ENCODE measurements at regions not wholly inside any gene's neighbourhood (a gene's known extent, or its start where the extent isn't known, plus 50 kb on each side); places are given as distances from the start of the nearest gene placed in this dataset.

DNA sequence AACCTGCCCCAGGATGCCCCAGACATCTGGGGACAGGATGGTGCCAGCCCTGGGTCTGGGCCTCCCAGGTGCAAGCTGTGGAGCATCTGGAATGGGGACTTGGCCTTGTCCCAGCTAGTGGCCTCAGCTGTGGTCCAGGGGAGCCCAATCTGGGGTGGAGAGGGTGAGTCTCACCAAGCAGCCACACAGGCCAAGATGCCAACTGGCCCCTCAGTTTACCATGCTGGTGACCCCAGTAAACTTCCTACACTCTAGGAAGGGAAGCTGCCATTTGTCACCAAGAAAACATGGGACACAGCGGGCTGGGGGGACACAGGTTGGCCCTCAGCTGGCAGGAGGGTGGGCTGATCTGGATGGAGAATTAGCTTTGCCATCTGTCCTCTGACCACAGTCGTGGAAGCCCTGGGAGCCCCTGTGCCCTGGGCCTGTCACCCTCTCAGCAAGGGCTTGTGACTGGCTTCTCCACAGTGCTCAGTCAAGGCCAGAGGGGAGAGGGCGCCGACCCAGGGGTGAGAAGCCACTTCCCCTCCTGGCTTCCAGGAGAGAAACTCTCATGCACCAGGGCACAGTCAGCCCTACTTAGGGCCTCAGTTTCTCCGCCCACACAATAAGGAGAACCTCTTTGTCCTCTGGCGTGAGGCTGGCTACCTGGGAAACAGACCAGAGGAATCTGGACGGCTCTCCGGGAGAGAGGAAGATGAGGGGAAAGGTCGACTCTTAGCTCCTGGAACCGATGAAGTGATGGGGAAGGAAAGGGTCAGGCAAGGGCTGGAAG is 126.4 kb upstream of the SMURF2 start:
- TF ChIP-seq, protein P1, sequence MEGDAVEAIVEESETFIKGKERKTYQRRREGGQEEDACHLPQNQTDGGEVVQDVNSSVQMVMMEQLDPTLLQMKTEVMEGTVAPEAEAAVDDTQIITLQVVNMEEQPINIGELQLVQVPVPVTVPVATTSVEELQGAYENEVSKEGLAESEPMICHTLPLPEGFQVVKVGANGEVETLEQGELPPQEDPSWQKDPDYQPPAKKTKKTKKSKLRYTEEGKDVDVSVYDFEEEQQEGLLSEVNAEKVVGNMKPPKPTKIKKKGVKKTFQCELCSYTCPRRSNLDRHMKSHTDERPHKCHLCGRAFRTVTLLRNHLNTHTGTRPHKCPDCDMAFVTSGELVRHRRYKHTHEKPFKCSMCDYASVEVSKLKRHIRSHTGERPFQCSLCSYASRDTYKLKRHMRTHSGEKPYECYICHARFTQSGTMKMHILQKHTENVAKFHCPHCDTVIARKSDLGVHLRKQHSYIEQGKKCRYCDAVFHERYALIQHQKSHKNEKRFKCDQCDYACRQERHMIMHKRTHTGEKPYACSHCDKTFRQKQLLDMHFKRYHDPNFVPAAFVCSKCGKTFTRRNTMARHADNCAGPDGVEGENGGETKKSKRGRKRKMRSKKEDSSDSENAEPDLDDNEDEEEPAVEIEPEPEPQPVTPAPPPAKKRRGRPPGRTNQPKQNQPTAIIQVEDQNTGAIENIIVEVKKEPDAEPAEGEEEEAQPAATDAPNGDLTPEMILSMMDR (IDR thresholded peaks at IDR 0.05; ENCODE audit: low read length, missing control alignments) = no peak
- DNase-seq (ENCODE audit: low read depth) = no peak

DNA sequence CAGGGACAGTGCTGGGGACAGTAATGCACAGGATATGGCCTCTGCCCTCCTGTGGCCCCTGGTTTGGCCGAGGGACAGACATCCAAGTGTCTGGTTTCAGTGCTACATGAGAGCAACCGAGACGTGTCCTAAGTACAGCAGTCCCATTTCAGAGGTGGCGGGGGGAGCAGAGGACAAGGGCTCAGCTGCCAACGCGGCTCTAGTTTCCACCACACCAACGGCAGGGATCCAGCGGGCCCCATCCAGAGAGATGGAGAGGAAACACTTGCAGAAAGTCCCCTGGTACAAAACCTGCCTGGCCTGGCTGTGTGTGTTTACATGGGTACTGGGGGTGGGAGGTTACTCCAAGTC is 125.8 kb upstream of the SMURF2 start:
- H3K4me3 ChIP-seq (replicated peaks; ENCODE audit: low read depth, low read length) = no peak overlapping the region
- TF ChIP-seq, protein P1 (IDR thresholded peaks at IDR 0.05; ENCODE audit: low read length, missing control alignments) = no peak
- no peak for DNase-seq (ENCODE audit: low read depth)

More for the DNA sequence above, 126.4 kb upstream of the SMURF2 start:
- no peak overlapping the region for H3K4me3 ChIP-seq (replicated peaks; ENCODE audit: low read depth, low read length)

GRCh38 chr17:64787255-64787920 is 125.3 kb upstream of the SMURF2 start:
- H3K4me3 ChIP-seq (replicated peaks; ENCODE audit: low read depth, low read length) = no peak overlapping the region
- DNase-seq (ENCODE audit: low read depth) = no peak
- TF ChIP-seq, protein P1 (IDR thresholded peaks at IDR 0.05; ENCODE audit: low read length, missing control alignments) = no peak

DNA sequence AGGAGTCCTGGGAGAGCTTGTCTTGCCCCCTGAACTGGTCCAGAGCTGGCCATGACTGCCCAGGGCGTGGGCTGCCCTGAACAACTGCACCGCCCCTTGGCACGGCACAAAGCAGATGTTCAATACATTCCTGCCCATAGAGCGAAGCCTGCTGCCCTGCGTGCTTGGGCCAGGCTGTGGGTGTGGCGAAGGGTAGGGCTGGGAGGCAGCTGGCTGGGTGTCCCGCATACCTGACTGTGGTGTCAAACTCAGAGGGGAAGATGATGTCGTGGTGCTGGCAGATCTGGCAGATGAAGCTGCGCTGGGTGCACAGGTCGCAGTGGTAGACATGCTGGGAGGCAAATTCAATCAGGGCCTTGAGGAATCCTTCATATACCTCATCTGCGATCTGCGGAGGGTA is 124.2 kb upstream of the SMURF2 start:
- no peak overlapping the region for H3K4me3 ChIP-seq (replicated peaks; ENCODE audit: low read depth, low read length)
- no peak for DNase-seq (ENCODE audit: low read depth)
- TF ChIP-seq, protein P1 (IDR thresholded peaks at IDR 0.05; ENCODE audit: low read length, missing control alignments) = no peak

DNA sequence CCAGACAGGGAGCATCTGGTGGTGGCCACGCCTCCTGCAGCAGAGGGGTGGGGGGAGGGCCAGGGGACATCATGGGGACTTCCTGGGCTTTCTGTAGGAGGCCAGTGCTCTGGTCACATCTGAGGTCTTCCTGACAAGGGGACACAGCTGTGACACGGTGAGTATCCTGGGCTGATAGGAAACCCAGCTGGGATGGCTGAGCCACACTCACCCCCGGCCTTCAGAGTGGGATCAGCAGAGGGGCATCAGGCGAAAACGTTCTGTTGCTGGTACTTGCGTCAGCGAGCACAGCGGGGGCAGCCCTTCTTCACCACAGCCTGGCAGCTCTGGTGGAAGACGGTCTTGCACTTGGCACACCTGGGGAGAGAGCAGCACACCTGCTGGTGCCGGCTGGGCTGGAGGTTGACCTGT is 122.9 kb upstream of the SMURF2 start:
- DNase-seq (ENCODE audit: low read depth) = no peak

GRCh38 chr17:64784353-64785010 is 122.4 kb upstream of the SMURF2 start:
- no peak overlapping the region for H3K4me3 ChIP-seq (replicated peaks; ENCODE audit: low read depth, low read length)
- TF ChIP-seq, protein P1 (IDR thresholded peaks at IDR 0.05; ENCODE audit: low read length, missing control alignments) = no peak
- DNase-seq (ENCODE audit: low read depth) = no peak

More for the DNA sequence above, 122.9 kb upstream of the SMURF2 start:
- H3K4me3 ChIP-seq (replicated peaks; ENCODE audit: low read depth, low read length) = no peak overlapping the region
- TF ChIP-seq, protein P1 (IDR thresholded peaks at IDR 0.05; ENCODE audit: low read length, missing control alignments) = no peak
